LNCaP clone FGC (cell line): ENCODE measurements at regions not wholly inside any gene's neighbourhood (a gene's known extent, or its start where the extent isn't known, plus 50 kb on each side); places are given as distances from the start of the nearest gene placed in this dataset.

Experiments used
- DNase-seq: peaks from one replicate; pipeline ENCODE4 v3.0.0-alpha.2; 2011; ENCODE audit warnings: low read depth
- H3K4me3 ChIP-seq: 2 replicates; pipeline ENCODE4 v1.5.1; 2011; ENCODE audit warnings: mild to moderate bottlenecking, low read depth, low read length, control low read depth
- CTCF ChIP-seq: IDR thresholded peaks from 2 replicates; pipeline ENCODE4 v1.5.1; 2012; ENCODE audit warnings: mild to moderate bottlenecking; ENCODE audit not compliant: control insufficient read depth, insufficient read depth; ENCODE audit errors: extremely low read depth

GRCh38 chr13:109287553-109287952 is 498.8 kb downstream of the IRS2 start:
- DNase-seq: no peak
- no peak overlapping the region for H3K4me3 ChIP-seq
- TF ChIP-seq CTCF: no peak

GRCh38 chr13:109285586-109285985 is 500.8 kb downstream of the IRS2 start:
- H3K4me3 ChIP-seq: no peak overlapping the region
- TF ChIP-seq CTCF: no peak
- no peak for DNase-seq

- TF ChIP-seq CTCF: no peak
- H3K4me3 ChIP-seq: no peak overlapping the region
- DNase-seq: no peak
Observed at GRCh38 chr13:109281903-109282635, 504.3 kb downstream of the IRS2 start.

- DNase-seq: no peak
- no peak for TF ChIP-seq CTCF
- no peak overlapping the region for H3K4me3 ChIP-seq
Observed at GRCh38 chr13:109281017-109281902, 505.1 kb downstream of the IRS2 start.

GRCh38 chr13:109276261-109276660 is 510.1 kb downstream of the IRS2 start:
- DNase-seq: no peak
- no peak for TF ChIP-seq CTCF

GRCh38 chr13:109275852-109276251 is 510.5 kb downstream of the IRS2 start:
- TF ChIP-seq CTCF: peak; percentile 27; the same call in 1 of the 2 replicates
- peak; percentile 2 for DNase-seq
- no peak overlapping the region for H3K4me3 ChIP-seq

More at GRCh38 chr13:109276261-109276660, 510.1 kb downstream of the IRS2 start:
- no peak overlapping the region for H3K4me3 ChIP-seq
